B cell (primary cell): ENCODE measurements at regions not wholly inside any gene's neighbourhood (a gene's known extent, or its start where the extent isn't known, plus 50 kb on each side); places are given as distances from the start of the nearest gene placed in this dataset.

Experiments used
- EZH2 ChIP-seq: IDR thresholded peaks from 2 replicates; pipeline ENCODE4 v1.6.1; 2012; ENCODE audit warnings: borderline replicate concordance, low read depth, mild to moderate bottlenecking, moderate library complexity, low read length; ENCODE audit not compliant: insufficient read depth, poor library complexity, severe bottlenecking
- TF ChIP-seq, protein P1 (sequence below): fragments of 200-600 bp; IDR thresholded peaks from one replicate; pipeline ENCODE4 v1.8.0; 2022; ENCODE audit warnings: antibody characterized with exemption, mild to moderate bottlenecking

DNA sequence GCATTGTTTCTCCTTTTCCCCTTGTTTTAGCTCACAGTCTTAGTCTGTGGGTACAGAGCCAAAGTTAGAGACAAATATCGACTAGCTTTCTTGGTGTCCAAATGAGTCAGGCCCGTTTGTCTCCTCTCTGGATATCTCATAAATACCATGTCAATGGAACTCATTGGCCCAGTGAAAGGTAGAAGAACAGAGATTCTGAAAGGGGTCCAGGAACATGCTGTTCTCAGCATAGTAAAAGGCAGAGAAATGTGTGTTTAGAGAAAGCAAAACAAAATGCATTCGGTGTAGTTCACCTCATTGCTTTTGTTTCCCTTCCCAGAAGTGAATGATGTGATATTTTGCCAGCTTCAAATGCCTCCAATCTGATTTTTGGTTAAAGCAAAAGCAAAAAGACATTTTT lies 238.6 kb upstream of the SLC8A1 start:
- TF ChIP-seq, protein P1, sequence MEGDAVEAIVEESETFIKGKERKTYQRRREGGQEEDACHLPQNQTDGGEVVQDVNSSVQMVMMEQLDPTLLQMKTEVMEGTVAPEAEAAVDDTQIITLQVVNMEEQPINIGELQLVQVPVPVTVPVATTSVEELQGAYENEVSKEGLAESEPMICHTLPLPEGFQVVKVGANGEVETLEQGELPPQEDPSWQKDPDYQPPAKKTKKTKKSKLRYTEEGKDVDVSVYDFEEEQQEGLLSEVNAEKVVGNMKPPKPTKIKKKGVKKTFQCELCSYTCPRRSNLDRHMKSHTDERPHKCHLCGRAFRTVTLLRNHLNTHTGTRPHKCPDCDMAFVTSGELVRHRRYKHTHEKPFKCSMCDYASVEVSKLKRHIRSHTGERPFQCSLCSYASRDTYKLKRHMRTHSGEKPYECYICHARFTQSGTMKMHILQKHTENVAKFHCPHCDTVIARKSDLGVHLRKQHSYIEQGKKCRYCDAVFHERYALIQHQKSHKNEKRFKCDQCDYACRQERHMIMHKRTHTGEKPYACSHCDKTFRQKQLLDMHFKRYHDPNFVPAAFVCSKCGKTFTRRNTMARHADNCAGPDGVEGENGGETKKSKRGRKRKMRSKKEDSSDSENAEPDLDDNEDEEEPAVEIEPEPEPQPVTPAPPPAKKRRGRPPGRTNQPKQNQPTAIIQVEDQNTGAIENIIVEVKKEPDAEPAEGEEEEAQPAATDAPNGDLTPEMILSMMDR: no peak
- TF ChIP-seq EZH2: no peak
